Thyroid gland (tissue), 4 donors: ENCODE measurements at regions not wholly inside any gene's neighbourhood (a gene's known extent, or its start where the extent isn't known, plus 50 kb on each side); places are given as distances from the start of the nearest gene placed in this dataset.

Experiments
- POLR2A ChIP-seq, 2 donors: fragments of 450-650 bp; IDR thresholded peaks; one replicate each; pipeline ENCODE4 v1.6.1; 2017; ENCODE audit warnings: antibody characterized with exemption in 2 of 2, mild to moderate bottlenecking in 2 of 2, moderate library complexity in 1 of 2
- TF ChIP-seq, protein P1 (sequence below), 6 experiments: fragments of 200-600 bp in 3 of 6; fragments of 450-650 bp in 3 of 6; sonication (generic) in 3 of 6; IDR thresholded peaks; one replicate each; pipeline ENCODE4 v1.5.1; 2016 to 2019; ENCODE audit warnings: antibody characterized with exemption in 6 of 6, mild to moderate bottlenecking in 2 of 6, inconsistent platforms in 1 of 6, moderate library complexity in 1 of 6

DNA sequence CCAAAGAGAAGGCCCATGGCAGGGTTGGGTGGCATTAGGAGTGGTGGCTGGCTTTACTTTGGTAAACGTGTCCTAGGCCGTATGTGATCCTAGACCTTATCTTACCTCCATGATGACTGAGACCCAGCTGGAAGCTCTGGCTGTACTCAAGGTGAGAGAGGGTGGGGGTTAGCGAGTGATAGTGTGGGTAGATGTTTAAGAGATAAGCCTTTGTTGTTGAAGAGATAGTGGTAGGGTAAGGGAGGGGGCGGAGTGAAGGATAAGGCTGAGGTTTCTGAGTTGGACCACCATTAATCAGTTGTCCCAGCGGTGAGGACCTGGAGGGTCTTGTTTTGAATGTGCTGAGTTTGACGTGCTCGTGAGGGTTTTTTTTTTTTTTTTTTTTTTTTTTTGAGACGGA, 61.5 kb upstream of the ULK4 start:
- TF ChIP-seq POLR2A (IDR thresholded peaks at IDR 0.05), result no peak
- TF ChIP-seq, protein P1, sequence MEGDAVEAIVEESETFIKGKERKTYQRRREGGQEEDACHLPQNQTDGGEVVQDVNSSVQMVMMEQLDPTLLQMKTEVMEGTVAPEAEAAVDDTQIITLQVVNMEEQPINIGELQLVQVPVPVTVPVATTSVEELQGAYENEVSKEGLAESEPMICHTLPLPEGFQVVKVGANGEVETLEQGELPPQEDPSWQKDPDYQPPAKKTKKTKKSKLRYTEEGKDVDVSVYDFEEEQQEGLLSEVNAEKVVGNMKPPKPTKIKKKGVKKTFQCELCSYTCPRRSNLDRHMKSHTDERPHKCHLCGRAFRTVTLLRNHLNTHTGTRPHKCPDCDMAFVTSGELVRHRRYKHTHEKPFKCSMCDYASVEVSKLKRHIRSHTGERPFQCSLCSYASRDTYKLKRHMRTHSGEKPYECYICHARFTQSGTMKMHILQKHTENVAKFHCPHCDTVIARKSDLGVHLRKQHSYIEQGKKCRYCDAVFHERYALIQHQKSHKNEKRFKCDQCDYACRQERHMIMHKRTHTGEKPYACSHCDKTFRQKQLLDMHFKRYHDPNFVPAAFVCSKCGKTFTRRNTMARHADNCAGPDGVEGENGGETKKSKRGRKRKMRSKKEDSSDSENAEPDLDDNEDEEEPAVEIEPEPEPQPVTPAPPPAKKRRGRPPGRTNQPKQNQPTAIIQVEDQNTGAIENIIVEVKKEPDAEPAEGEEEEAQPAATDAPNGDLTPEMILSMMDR (IDR thresholded peaks at IDR 0.05), result no peak
